GM12878 (cell line): ENCODE measurements at regions not wholly inside any gene's neighbourhood (a gene's known extent, or its start where the extent isn't known, plus 50 kb on each side); places are given as distances from the start of the nearest gene placed in this dataset.

ENCODE experiments used
- ATAC-seq: fragments of 200-7000 bp; cut with Tn5 transposase; 3 replicates; pipeline ENCODE4 v1.9.1; 2020; ENCODE audit warnings: mild to moderate bottlenecking, moderate library complexity
- BruUV-seq: library from RNA; stranded (reverse); fragments of 400-500 nt; replicated peaks from 2 replicates; lab custom pipeline; 2021; lab: Mats Ljungman, UMichigan
- CTCF ChIA-PET: fragments of 300-600 bp; sonication (Branson Sonifier 250); formaldehyde crosslinking; extraction: SDS; loops from one replicate; lab custom pipeline; 2021; ENCODE audit warnings: inconsistent platforms; lab: Yijun Ruan, JAX
- POLR2A ChIA-PET: fragments of 350-600 bp; formaldehyde crosslinking; extraction: SDS; loops from one replicate; lab custom pipeline; 2021; ENCODE audit warnings: inconsistent platforms; lab: Charles Lee
- RAD21 ChIA-PET: fragments of 300-600 bp; sonication (Branson Sonifier 250); formaldehyde crosslinking; loops from one replicate; lab custom pipeline; 2023; ENCODE audit warnings: antibody characterized with exemption; ENCODE audit not compliant: unreplicated experiment; lab: Charles Lee
- SMC1A ChIA-PET: fragments of 300-600 bp; sonication (Branson Sonifier 250); formaldehyde crosslinking; loops from one replicate; lab custom pipeline; 2023; ENCODE audit not compliant: unreplicated experiment, uncharacterized antibody; lab: Charles Lee
- DNase-seq: peaks from one replicate; pipeline ENCODE4 v3.0.0-alpha.2; 2011; ENCODE audit warnings: low read depth, low spot score
- FAIRE-seq: peaks from 3 replicates; lab custom pipeline; 2011; peaks lifted over from hg19 to GRCh38; lab: Jason Lieb, UNC
- H2AFZ ChIP-seq: 2 replicates; pipeline ENCODE4 v1.6.0; 2011; ENCODE audit warnings: low read depth, low read length, control low read depth; ENCODE audit not compliant: control insufficient read depth
- H3K27ac ChIP-seq: 2 replicates; pipeline ENCODE4 v1.5.1; 2011; ENCODE audit warnings: control low read depth; ENCODE audit not compliant: control insufficient read depth, insufficient read depth
- H3K27me3 ChIP-seq, 2 experiments: replicated peaks in 1 of 2; 2 replicates each; pipeline versions ENCODE4 v1.6.0 to v1.6.1; 2011; ENCODE audit warnings: low read length in 1 of 2; ENCODE audit not compliant: control insufficient read depth in 2 of 2, insufficient read depth in 2 of 2
- H3K36me3 ChIP-seq, 2 experiments: 2 replicates each; pipeline ENCODE4 v1.5.1; 2011; ENCODE audit warnings: low read length in 1 of 2; ENCODE audit not compliant: control insufficient read depth in 2 of 2, insufficient read depth in 2 of 2
- H3K4me1 ChIP-seq: 2 replicates; pipeline ENCODE4 v1.6.1; 2011; ENCODE audit warnings: mild to moderate bottlenecking, low read length, moderate library complexity, mixed read lengths; ENCODE audit not compliant: control insufficient read depth, insufficient read depth
- H3K4me2 ChIP-seq: 2 replicates; pipeline ENCODE4 v1.6.0; 2011; ENCODE audit warnings: control low read depth; ENCODE audit not compliant: control insufficient read depth, insufficient read depth
- H3K4me3 ChIP-seq: fragments of 200-600 bp; sonication (generic); 2 replicates; pipeline ENCODE4 v1.5.1; 2016
- H3K79me2 ChIP-seq: 2 replicates; pipeline ENCODE4 v1.6.0; 2011; ENCODE audit warnings: low read length; ENCODE audit not compliant: control insufficient read depth, insufficient read depth
- H3K9ac ChIP-seq: 2 replicates; pipeline ENCODE4 v1.8.0; 2011; ENCODE audit warnings: low read length, control low read depth, mixed read lengths; ENCODE audit not compliant: control insufficient read depth, insufficient read depth
- H3K9me3 ChIP-seq: replicated peaks from 3 replicates; pipeline ENCODE4 v1.5.1; 2011; ENCODE audit warnings: mild to moderate bottlenecking, low read length; ENCODE audit not compliant: control insufficient read depth, insufficient read depth
- H4K20me1 ChIP-seq: 2 replicates; pipeline ENCODE4 v1.6.0; 2011; ENCODE audit not compliant: control insufficient read depth, insufficient read depth
- CEBPB ChIP-seq, 2 experiments: fragments of 150-350 bp in 1 of 2; IDR thresholded peaks; 2 replicates each; pipeline ENCODE4 v1.6.1; 2012 to 2014; ENCODE audit warnings: low read depth in 2 of 2, low read length in 2 of 2, borderline replicate concordance in 1 of 2, inconsistent platforms in 1 of 2
- CHD1 ChIP-seq: IDR thresholded peaks from 2 replicates; pipeline ENCODE4 v1.6.1; 2012; ENCODE audit warnings: low read depth, low read length, improper control_type of control experiment
- CREB1 ChIP-seq: IDR thresholded peaks from 2 replicates; pipeline ENCODE4 v1.6.1; 2012; ENCODE audit warnings: low read depth, mild to moderate bottlenecking, inconsistent platforms
- GATAD2B ChIP-seq: fragments of 450-650 bp; conservative IDR thresholded peaks from 2 replicates; pipeline ENCODE4 v1.6.1; 2017; ENCODE audit warnings: low read depth, mild to moderate bottlenecking, moderate library complexity
- HDAC6 ChIP-seq: fragments of 200-600 bp; sonication (generic); IDR thresholded peaks from one replicate; pipeline ENCODE4 v1.8.0; 2017; ENCODE audit warnings: antibody characterized with exemption; ENCODE audit not compliant: unreplicated experiment
- RAD21 ChIP-seq: IDR thresholded peaks from 2 replicates; pipeline ENCODE4 v1.6.1; 2011; ENCODE audit warnings: mild to moderate bottlenecking, low read depth, low read length, moderate library complexity; ENCODE audit not compliant: insufficient read depth
- SMC3 ChIP-seq: IDR thresholded peaks from 2 replicates; pipeline ENCODE4 v1.6.1; 2011; ENCODE audit warnings: low read length, improper control_type of control experiment, borderline replicate concordance
- TAF1 ChIP-seq: IDR thresholded peaks from 2 replicates; pipeline ENCODE4 v1.6.1; 2011; ENCODE audit warnings: mild to moderate bottlenecking, low read depth, low read length, borderline replicate concordance
- whole genome bisulfite sequencing: methylation state at CpG from one replicate; pipeline ENCODE4 v1.1.6; 2016; ENCODE audit warnings: low lambda C conversion rate; ENCODE audit not compliant: insufficient replicate concordance, insufficient coverage; ENCODE audit errors: missing lambda C conversion rate; 5-methylcytosine and 5-hydroxymethylcytosine counted together
- in situ Hi-C: fragments of 300-500 bp; cut with MboI; formaldehyde crosslinking; loops from 9 replicates; pipeline ENCODE4 v1.14.3; 2018; ENCODE audit warnings: mixed read lengths
- intact Hi-C: fragments of 100-400 bp; cut with micrococcal nuclease; formaldehyde crosslinking; loops from one replicate; pipeline ENCODE4 v1.14.2; 2022; ENCODE audit not compliant: unreplicated experiment
- TF ChIP-seq, protein P1 (sequence below): fragments of 450-650 bp; IDR thresholded peaks from 2 replicates; pipeline ENCODE4 v1.6.1; 2017; ENCODE audit warnings: mild to moderate bottlenecking, low read depth, inconsistent platforms; ENCODE audit not compliant: poor library complexity, severe bottlenecking
- TF ChIP-seq, protein P2 (sequence below): IDR thresholded peaks from 2 replicates; pipeline ENCODE4 v1.6.1; 2012; ENCODE audit warnings: low read depth, low read length, improper control_type of control experiment

DNA sequence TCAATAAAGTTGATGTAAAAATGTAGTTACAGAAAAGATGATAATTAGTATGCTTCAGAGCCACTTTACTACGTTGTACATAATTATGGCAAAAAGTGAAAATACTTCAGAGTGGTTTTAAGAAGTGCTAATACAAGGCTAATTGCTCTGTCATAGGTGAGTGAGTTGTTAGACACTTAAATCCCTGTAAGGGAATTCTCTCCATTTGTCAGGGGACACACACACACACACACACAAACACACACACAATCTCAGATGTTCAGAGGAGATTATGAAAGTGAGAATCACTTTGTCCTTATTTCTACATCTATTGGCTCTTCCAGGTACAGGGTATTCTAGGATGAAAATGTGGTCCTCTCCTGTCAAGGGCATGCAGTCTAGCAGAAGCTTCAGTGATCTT lies 208.3 kb upstream of the PELI2 start (continued):
- TF ChIP-seq RAD21 (no peak), CHD1 (no peak), SMC3 (no peak), HDAC6 (no peak), TAF1 (no peak)

DNA sequence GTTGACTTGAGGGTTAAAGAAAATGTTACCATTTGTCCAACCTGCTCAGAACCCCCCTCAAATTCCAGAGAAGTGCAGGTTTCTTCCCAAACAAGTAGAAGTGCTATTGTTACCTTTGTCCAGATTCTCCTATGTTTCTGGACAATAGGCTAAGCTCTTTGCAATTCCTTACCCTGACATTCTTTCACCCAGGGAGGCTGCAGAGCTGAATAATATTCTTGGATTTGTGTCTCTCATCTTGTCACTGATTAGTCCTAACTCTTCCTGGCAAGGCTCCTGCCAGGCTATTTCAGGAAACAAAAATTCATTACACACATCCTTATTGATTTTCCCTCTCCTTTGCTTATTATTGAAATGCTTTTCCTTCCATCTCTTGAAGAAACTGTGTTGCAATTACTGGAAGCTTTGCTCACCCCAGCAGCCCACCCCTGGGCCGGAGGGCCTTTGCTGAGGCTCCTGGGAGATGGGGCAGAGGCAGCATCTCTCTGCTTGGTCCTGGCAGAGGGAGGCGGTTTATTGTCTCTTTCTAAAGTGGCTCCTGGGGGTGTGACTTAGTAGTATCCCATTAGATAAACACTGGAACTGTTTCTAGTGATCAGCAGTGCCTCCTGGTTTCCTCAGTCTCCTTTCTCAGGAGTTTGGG lies 207.5 kb upstream of the PELI2 start:
- no peak overlapping the region for H3K27ac ChIP-seq
- WGBS = 0% methylated on average over 2 of the region's 2 CpGs
- no peaks in the 10 kb centered on the region for H3K79me2 ChIP-seq
- ChIA-PET POLR2A (no interaction called here), SMC1A (interaction anchor here (1.0 kb wide), 1 partner anchor 15 kb away, joined by 3 read pairs; no protein-coding TSS in a partner anchor), RAD21 (no interaction called here), CTCF (no interaction called here)
- TF ChIP-seq, protein P1, sequence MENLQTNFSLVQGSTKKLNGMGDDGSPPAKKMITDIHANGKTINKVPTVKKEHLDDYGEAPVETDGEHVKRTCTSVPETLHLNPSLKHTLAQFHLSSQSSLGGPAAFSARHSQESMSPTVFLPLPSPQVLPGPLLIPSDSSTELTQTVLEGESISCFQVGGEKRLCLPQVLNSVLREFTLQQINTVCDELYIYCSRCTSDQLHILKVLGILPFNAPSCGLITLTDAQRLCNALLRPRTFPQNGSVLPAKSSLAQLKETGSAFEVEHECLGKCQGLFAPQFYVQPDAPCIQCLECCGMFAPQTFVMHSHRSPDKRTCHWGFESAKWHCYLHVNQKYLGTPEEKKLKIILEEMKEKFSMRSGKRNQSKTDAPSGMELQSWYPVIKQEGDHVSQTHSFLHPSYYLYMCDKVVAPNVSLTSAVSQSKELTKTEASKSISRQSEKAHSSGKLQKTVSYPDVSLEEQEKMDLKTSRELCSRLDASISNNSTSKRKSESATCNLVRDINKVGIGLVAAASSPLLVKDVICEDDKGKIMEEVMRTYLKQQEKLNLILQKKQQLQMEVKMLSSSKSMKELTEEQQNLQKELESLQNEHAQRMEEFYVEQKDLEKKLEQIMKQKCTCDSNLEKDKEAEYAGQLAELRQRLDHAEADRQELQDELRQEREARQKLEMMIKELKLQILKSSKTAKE = no peak
- TF ChIP-seq, protein P2, sequence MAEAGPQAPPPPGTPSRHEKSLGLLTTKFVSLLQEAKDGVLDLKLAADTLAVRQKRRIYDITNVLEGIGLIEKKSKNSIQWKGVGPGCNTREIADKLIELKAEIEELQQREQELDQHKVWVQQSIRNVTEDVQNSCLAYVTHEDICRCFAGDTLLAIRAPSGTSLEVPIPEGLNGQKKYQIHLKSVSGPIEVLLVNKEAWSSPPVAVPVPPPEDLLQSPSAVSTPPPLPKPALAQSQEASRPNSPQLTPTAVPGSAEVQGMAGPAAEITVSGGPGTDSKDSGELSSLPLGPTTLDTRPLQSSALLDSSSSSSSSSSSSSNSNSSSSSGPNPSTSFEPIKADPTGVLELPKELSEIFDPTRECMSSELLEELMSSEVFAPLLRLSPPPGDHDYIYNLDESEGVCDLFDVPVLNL = no peak
- TF ChIP-seq CREB1 (no peak), CEBPB (IDR thresholded peaks at IDR 0.05; ENCODE audit: borderline replicate concordance in 1 of 2, low read depth in 2 of 2, low read length in 2 of 2) (no peak), GATAD2B (no peak)
- no peak for DNase-seq
- no peaks in the 10 kb centered on the region; a peak in 2 of 4 replicates for H3K27me3 ChIP-seq
- no peak overlapping the region for H3K4me3 ChIP-seq
- H3K4me2 ChIP-seq = no peak overlapping the region
- in situ Hi-C loops (no loop called here), intact Hi-C loops (no loop called here)
- no TSS peak for BruUV-seq
- no peaks in the 10 kb centered on the region for H3K36me3 ChIP-seq
- no peaks in the 10 kb centered on the region for H3K9me3 ChIP-seq
- H4K20me1 ChIP-seq = no peaks in the 10 kb centered on the region
- no peaks in the 10 kb centered on the region for H3K4me1 ChIP-seq
- no peak overlapping the region for H3K9ac ChIP-seq
- no peak overlapping the region for H2AFZ ChIP-seq
- no peak for FAIRE-seq
- ATAC-seq = no peak
